ENCODE measurements at regions not wholly inside any gene's neighbourhood (a gene's known extent, or its start where the extent isn't known, plus 50 kb on each side); places are given as distances from the start of the nearest gene placed in this dataset.
"Not testable (repeated sequence)": the region's sequence is repeated elsewhere in the genome, so short reads cannot be mapped to it uniquely, and the experiment has no call there.

- intact Hi-C loops (cut with DNase I), result no loop called here
Observed at GRCh38 chr5:82967072-82967471, 110.1 kb downstream of the TMEM167A start.

GRCh38 chr5:82959466-82959865, 117.7 kb downstream of the TMEM167A start:
- DNase-seq (ENCODE audit: low spot score), result no peak
- intact Hi-C loops (cut with DNase I), result no loop called here

More at GRCh38 chr5:82967072-82967471, 110.1 kb downstream of the TMEM167A start:
- DNase-seq (ENCODE audit: low spot score), result no peak

- DNase-seq (ENCODE audit: low spot score), result no peak
- intact Hi-C loops (cut with DNase I), result no loop called here
Observed at GRCh38 chr5:82956600-82956999, 120.6 kb downstream of the TMEM167A start.

- no peak for DNase-seq (ENCODE audit: low spot score)
- intact Hi-C loops (cut with DNase I), result no loop called here
Observed at GRCh38 chr5:82952326-82952725, 124.9 kb downstream of the TMEM167A start.

GRCh38 chr5:82944267-82944666, 132.9 kb downstream of the TMEM167A start:
- intact Hi-C loops (cut with DNase I); DNase-seq (ENCODE audit: low spot score): not testable (repeated sequence)

- no peak for DNase-seq (ENCODE audit: low spot score)
Observed at GRCh38 chr5:82942083-82942881, 134.9 kb downstream of the TMEM167A start.

GRCh38 chr5:82938901-82939725, 138.1 kb downstream of the TMEM167A start:
- intact Hi-C loops (cut with DNase I), result no loop called here
- DNase-seq (ENCODE audit: low spot score), result no peak

More at GRCh38 chr5:82942083-82942881, 134.9 kb downstream of the TMEM167A start:
- intact Hi-C loops (cut with DNase I), result no loop called here

GRCh38 chr5:82932473-82933220, 144.5 kb downstream of the TMEM167A start:
- intact Hi-C loops (cut with DNase I), result not testable (repeated sequence)

GRCh38 chr5:82931110-82931509, 146.1 kb downstream of the TMEM167A start:
- intact Hi-C loops (cut with DNase I), result no loop called here
- DNase-seq (ENCODE audit: low spot score), result no peak

More at GRCh38 chr5:82932473-82933220, 144.5 kb downstream of the TMEM167A start:
- not testable (repeated sequence) for DNase-seq (ENCODE audit: low spot score)

GRCh38 chr5:82925061-82925411, 152.2 kb downstream of the TMEM167A start:
- no peak for DNase-seq (ENCODE audit: low spot score)
- intact Hi-C loops (cut with DNase I), result no loop called here

GRCh38 chr5:82924226-82925060, 152.8 kb downstream of the TMEM167A start:
- no peak for DNase-seq (ENCODE audit: low spot score)
- intact Hi-C loops (cut with DNase I), result loop anchor here (5.0 kb wide), 1 partner anchor 87 kb away; no protein-coding TSS in a partner anchor

- DNase-seq (ENCODE audit: low spot score), result no peak
- intact Hi-C loops (cut with DNase I), result loop anchor here (5.0 kb wide), 1 partner anchor 85 kb away; no protein-coding TSS in a partner anchor
Observed at GRCh38 chr5:82922086-82922734, 155.0 kb downstream of the TMEM167A start.

- no peak for DNase-seq (ENCODE audit: low spot score)
- intact Hi-C loops (cut with DNase I), result no loop called here
Observed at GRCh38 chr5:82918311-82919031, 158.7 kb downstream of the TMEM167A start.

- no peak for DNase-seq (ENCODE audit: low spot score)
Observed at GRCh38 chr5:82917584-82917983, 159.6 kb downstream of the TMEM167A start.

GRCh38 chr5:82913971-82914370, 163.2 kb downstream of the TMEM167A start:
- intact Hi-C loops (cut with DNase I), result no loop called here
- no peak for DNase-seq (ENCODE audit: low spot score)

More at GRCh38 chr5:82917584-82917983, 159.6 kb downstream of the TMEM167A start:
- intact Hi-C loops (cut with DNase I), result no loop called here

- DNase-seq (ENCODE audit: low spot score), result no peak
- intact Hi-C loops (cut with DNase I), result no loop called here
Observed at GRCh38 chr5:82912462-82912861, 164.7 kb downstream of the TMEM167A start.

- intact Hi-C loops (cut with DNase I), result no loop called here
- no peak for DNase-seq (ENCODE audit: low spot score)
Observed at GRCh38 chr5:82911910-82912309, 165.3 kb downstream of the TMEM167A start.

GRCh38 chr5:82910905-82911304, 166.3 kb downstream of the TMEM167A start:
- no peak for DNase-seq (ENCODE audit: low spot score)
- intact Hi-C loops (cut with DNase I), result no loop called here
